HepG2 (cell line): ENCODE measurements at regions not wholly inside any gene's neighbourhood (a gene's known extent, or its start where the extent isn't known, plus 50 kb on each side); places are given as distances from the start of the nearest gene placed in this dataset.

Experiments
- BRCA1 ChIP-seq: sonication (generic); formaldehyde crosslinking; IDR thresholded peaks from 2 replicates; pipeline ENCODE4 v1.4.0; 2020; ENCODE audit warnings: missing genetic modification reagents
- IRF1 ChIP-seq: sonication (generic); formaldehyde crosslinking; IDR thresholded peaks from 2 replicates; pipeline ENCODE4 v1.4.0; 2020; ENCODE audit warnings: low read depth, mild to moderate bottlenecking, missing genetic modification reagents
- KAT2B ChIP-seq: fragments of 150-350 bp; IDR thresholded peaks from 2 replicates; pipeline ENCODE4 v1.6.1; 2014; ENCODE audit warnings: low read depth, low read length, borderline replicate concordance
- ONECUT2 ChIP-seq: sonication (generic); formaldehyde crosslinking; IDR thresholded peaks from 2 replicates; pipeline ENCODE4 v1.4.0; 2020; ENCODE audit warnings: missing genetic modification reagents
- RFX3 ChIP-seq: IDR thresholded peaks from 2 replicates; pipeline ENCODE4 v1.6.1; 2016; ENCODE audit warnings: missing biosample characterization, missing genetic modification reagents
- SNAI1 ChIP-seq: sonication (generic); formaldehyde crosslinking; IDR thresholded peaks from 2 replicates; pipeline ENCODE4 v1.5.0; 2020; ENCODE audit warnings: mild to moderate bottlenecking, missing genetic modification reagents, borderline replicate concordance
- SOX5 ChIP-seq: IDR thresholded peaks from 2 replicates; pipeline ENCODE4 v1.6.1; 2016; ENCODE audit warnings: borderline replicate concordance
- SPEN ChIP-seq: sonication (generic); formaldehyde crosslinking; IDR thresholded peaks from 2 replicates; pipeline ENCODE4 v1.5.1; 2020; ENCODE audit warnings: low read depth, mild to moderate bottlenecking, missing genetic modification reagents
- SRF ChIP-seq: IDR thresholded peaks from 2 replicates; pipeline ENCODE4 v1.6.1; 2011; ENCODE audit warnings: mild to moderate bottlenecking, low read depth, low read length, moderate library complexity
- TBX2 ChIP-seq: sonication (generic); formaldehyde crosslinking; IDR thresholded peaks from 2 replicates; pipeline ENCODE4 v1.5.0; 2020; ENCODE audit warnings: missing genetic modification reagents, mild to moderate bottlenecking, borderline replicate concordance
- TGIF2 ChIP-seq: IDR thresholded peaks from 2 replicates; pipeline ENCODE4 v1.6.1; 2016; ENCODE audit warnings: control low read depth, missing compliant biosample characterization
- ZBTB8A ChIP-seq: sonication (generic); formaldehyde crosslinking; IDR thresholded peaks from 2 replicates; pipeline ENCODE4 v1.4.0; 2020; ENCODE audit warnings: mild to moderate bottlenecking, low read depth, missing genetic modification reagents, borderline replicate concordance
- ZNF331 ChIP-seq: sonication (generic); formaldehyde crosslinking; IDR thresholded peaks from 2 replicates; pipeline ENCODE4 v1.4.0; 2020; ENCODE audit warnings: missing genetic modification reagents
- ZNF34 ChIP-seq: sonication (generic); formaldehyde crosslinking; IDR thresholded peaks from 2 replicates; pipeline ENCODE4 v1.4.0; 2020; ENCODE audit warnings: mild to moderate bottlenecking, missing genetic modification reagents, borderline replicate concordance
- ZNF770 ChIP-seq: sonication (generic); formaldehyde crosslinking; IDR thresholded peaks from 2 replicates; pipeline ENCODE4 v1.5.0; 2020; ENCODE audit warnings: mild to moderate bottlenecking, missing genetic modification reagents
- TF ChIP-seq, protein P1 (sequence below): sonication (generic); formaldehyde crosslinking; IDR thresholded peaks from 2 replicates; pipeline ENCODE4 v1.4.0; 2020; ENCODE audit warnings: missing genetic modification reagents, low read depth, mild to moderate bottlenecking, borderline replicate concordance
- TF ChIP-seq, protein P2 (sequence below): sonication (generic); formaldehyde crosslinking; IDR thresholded peaks from 2 replicates; pipeline ENCODE4 v1.5.1; 2020; ENCODE audit warnings: mild to moderate bottlenecking, missing genetic modification reagents, moderate library complexity
- TF ChIP-seq, protein P3 (sequence below): sonication (generic); formaldehyde crosslinking; IDR thresholded peaks from 2 replicates; pipeline ENCODE4 v1.4.0; 2020; ENCODE audit warnings: missing genetic modification reagents

DNA sequence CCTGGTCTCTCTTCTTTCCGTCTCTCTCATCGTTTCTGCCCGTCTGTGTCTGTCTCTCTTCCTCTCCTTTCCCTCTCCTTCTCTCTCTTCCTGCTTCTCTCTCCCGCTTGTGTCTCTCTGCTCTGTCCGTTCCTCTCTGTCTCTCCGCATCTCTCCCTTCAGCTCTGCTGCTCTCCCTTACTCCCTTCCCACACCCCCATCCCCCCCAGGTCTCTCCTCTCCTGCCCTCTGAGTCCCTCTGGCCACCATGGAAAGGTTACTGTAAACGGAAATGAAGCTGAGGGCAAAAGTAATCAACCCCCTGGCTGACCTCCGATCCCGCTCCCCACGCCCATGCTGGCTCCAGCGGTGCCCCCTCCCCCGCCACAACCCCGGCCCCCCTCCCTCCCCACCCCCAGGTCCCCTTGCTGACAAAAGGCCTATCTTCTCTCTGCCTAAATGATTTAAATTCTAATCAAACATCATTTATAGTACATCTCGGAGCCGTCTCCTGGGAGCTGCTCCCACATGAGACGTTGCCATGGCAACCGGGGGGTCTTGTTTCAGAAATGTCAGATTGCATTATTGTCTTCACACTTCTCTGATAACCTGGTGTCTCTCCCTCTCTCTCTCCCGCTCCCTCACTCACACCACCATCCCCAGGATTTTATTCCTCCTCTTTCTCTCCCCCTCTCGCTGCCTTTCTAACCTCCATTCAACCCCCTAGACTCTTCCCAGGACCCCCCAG is 203.8 kb downstream of the RBM19 start (continued):
- no peak for TF ChIP-seq ZNF770 (CRISPR knock-in tag)
- TF ChIP-seq, protein P1, sequence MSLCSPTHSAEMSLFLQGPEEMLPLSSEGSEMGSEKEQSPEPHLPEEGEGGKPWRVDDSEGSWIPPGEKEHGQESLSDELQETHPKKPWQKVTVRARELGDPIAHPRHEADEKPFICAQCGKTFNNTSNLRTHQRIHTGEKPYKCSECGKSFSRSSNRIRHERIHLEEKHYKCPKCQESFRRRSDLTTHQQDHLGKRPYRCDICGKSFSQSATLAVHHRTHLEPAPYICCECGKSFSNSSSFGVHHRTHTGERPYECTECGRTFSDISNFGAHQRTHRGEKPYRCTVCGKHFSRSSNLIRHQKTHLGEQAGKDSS, result no peak
- no peak for TF ChIP-seq SNAI1 (CRISPR knock-in tag)
- no peak for TF ChIP-seq KAT2B
- TF ChIP-seq SOX5 (CRISPR knock-in tag), result no peak
- TF ChIP-seq ZNF34 (CRISPR knock-in tag), result no peak
- TF ChIP-seq ONECUT2, result no peak
- TF ChIP-seq IRF1 (CRISPR knock-in tag), result no peak
- TF ChIP-seq TBX2 (CRISPR knock-in tag), result no peak
- no peak for TF ChIP-seq ZNF331 (CRISPR knock-in tag)
- TF ChIP-seq TGIF2 (CRISPR knock-in tag), result no peak
- TF ChIP-seq, protein P2, sequence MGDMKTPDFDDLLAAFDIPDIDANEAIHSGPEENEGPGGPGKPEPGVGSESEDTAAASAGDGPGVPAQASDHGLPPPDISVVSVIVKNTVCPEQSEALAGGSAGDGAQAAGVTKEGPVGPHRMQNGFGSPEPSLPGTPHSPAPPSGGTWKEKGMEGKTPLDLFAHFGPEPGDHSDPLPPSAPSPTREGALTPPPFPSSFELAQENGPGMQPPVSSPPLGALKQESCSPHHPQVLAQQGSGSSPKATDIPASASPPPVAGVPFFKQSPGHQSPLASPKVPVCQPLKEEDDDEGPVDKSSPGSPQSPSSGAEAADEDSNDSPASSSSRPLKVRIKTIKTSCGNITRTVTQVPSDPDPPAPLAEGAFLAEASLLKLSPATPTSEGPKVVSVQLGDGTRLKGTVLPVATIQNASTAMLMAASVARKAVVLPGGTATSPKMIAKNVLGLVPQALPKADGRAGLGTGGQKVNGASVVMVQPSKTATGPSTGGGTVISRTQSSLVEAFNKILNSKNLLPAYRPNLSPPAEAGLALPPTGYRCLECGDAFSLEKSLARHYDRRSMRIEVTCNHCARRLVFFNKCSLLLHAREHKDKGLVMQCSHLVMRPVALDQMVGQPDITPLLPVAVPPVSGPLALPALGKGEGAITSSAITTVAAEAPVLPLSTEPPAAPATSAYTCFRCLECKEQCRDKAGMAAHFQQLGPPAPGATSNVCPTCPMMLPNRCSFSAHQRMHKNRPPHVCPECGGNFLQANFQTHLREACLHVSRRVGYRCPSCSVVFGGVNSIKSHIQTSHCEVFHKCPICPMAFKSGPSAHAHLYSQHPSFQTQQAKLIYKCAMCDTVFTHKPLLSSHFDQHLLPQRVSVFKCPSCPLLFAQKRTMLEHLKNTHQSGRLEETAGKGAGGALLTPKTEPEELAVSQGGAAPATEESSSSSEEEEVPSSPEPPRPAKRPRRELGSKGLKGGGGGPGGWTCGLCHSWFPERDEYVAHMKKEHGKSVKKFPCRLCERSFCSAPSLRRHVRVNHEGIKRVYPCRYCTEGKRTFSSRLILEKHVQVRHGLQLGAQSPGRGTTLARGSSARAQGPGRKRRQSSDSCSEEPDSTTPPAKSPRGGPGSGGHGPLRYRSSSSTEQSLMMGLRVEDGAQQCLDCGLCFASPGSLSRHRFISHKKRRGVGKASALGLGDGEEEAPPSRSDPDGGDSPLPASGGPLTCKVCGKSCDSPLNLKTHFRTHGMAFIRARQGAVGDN, result peak; percentile 28
- peak; percentile 33; the same call in 1 of the 2 replicates for TF ChIP-seq RFX3 (CRISPR knock-in tag)
- no peak for TF ChIP-seq SRF
- peak; percentile 17; the same call in 1 of the 2 replicates for TF ChIP-seq SPEN (CRISPR knock-in tag)
- TF ChIP-seq BRCA1, result no peak
- TF ChIP-seq, protein P3, sequence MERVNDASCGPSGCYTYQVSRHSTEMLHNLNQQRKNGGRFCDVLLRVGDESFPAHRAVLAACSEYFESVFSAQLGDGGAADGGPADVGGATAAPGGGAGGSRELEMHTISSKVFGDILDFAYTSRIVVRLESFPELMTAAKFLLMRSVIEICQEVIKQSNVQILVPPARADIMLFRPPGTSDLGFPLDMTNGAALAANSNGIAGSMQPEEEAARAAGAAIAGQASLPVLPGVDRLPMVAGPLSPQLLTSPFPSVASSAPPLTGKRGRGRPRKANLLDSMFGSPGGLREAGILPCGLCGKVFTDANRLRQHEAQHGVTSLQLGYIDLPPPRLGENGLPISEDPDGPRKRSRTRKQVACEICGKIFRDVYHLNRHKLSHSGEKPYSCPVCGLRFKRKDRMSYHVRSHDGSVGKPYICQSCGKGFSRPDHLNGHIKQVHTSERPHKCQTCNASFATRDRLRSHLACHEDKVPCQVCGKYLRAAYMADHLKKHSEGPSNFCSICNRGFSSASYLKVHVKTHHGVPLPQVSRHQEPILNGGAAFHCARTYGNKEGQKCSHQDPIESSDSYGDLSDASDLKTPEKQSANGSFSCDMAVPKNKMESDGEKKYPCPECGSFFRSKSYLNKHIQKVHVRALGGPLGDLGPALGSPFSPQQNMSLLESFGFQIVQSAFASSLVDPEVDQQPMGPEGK (CRISPR knock-in tag), result peak; percentile 48; the same call in 1 of the 2 replicates
- no peak for TF ChIP-seq ZBTB8A
